HuH-7.5 (cell line): ENCODE measurements at regions not wholly inside any gene's neighbourhood (a gene's known extent, or its start where the extent isn't known, plus 50 kb on each side); places are given as distances from the start of the nearest gene placed in this dataset.
"Not testable (repeated sequence)": the region's sequence is repeated elsewhere in the genome, so short reads cannot be mapped to it uniquely, and the experiment has no call there.

Experiments used
- DNase-seq: peaks from one replicate; pipeline ENCODE4 v3.0.0; 2011; ENCODE audit warnings: low spot score

GRCh38 chr5:156053056-156053455 is 273.9 kb upstream of the SGCD start:
- DNase-seq: no peak

GRCh38 chr5:156076912-156077311 is 250.1 kb upstream of the SGCD start:
- no peak for DNase-seq

- DNase-seq: no peak
Observed at GRCh38 chr5:156087577-156088110, 239.3 kb upstream of the SGCD start.

- not testable (repeated sequence) for DNase-seq
Observed at GRCh38 chr5:156089955-156090940, 236.7 kb upstream of the SGCD start.

- DNase-seq: no peak
Observed at GRCh38 chr5:156093024-156093423, 233.9 kb upstream of the SGCD start.

GRCh38 chr5:156094001-156094400 is 233.0 kb upstream of the SGCD start:
- no peak for DNase-seq

GRCh38 chr5:156095709-156096241 is 231.2 kb upstream of the SGCD start:
- no peak for DNase-seq

GRCh38 chr5:156096259-156096658 is 230.7 kb upstream of the SGCD start:
- no peak for DNase-seq

- DNase-seq: no peak
Observed at GRCh38 chr5:156103155-156103885, 223.6 kb upstream of the SGCD start.

- no peak for DNase-seq
Observed at GRCh38 chr5:156109317-156110023, 217.5 kb upstream of the SGCD start.

GRCh38 chr5:156119692-156120091 is 207.3 kb upstream of the SGCD start:
- DNase-seq: no peak

- DNase-seq: no peak
Observed at GRCh38 chr5:156120777-156121176, 206.2 kb upstream of the SGCD start.

GRCh38 chr5:156121234-156121633 is 205.7 kb upstream of the SGCD start:
- no peak for DNase-seq

- no peak for DNase-seq
Observed at GRCh38 chr5:156121882-156122281, 205.1 kb upstream of the SGCD start.

- no peak for DNase-seq
Observed at GRCh38 chr5:156124708-156125107, 202.3 kb upstream of the SGCD start.

GRCh38 chr5:156125118-156125517 is 201.8 kb upstream of the SGCD start:
- no peak for DNase-seq

GRCh38 chr5:156126716-156127115 is 200.2 kb upstream of the SGCD start:
- no peak for DNase-seq

- DNase-seq: no peak
Observed at GRCh38 chr5:156128026-156128425, 198.9 kb upstream of the SGCD start.

GRCh38 chr5:156134216-156134615 is 192.7 kb upstream of the SGCD start:
- DNase-seq: no peak

GRCh38 chr5:156135531-156135930 is 191.4 kb upstream of the SGCD start:
- no peak for DNase-seq

- no peak for DNase-seq
Observed at GRCh38 chr5:156137071-156137869, 189.7 kb upstream of the SGCD start.
